OCI-LY1 (cell line): ENCODE measurements at regions not wholly inside any gene's neighbourhood (a gene's known extent, or its start where the extent isn't known, plus 50 kb on each side); places are given as distances from the start of the nearest gene placed in this dataset.

Experiments
- H2AFZ ChIP-seq: fragments of 200-600 bp; sonication (generic), shearing (Covaris generic); 2 replicates; pipeline ENCODE4 v1.6.0; 2014; ENCODE audit warnings: antibody characterized with exemption, mild to moderate bottlenecking, low read length
- H3F3A ChIP-seq: fragments of 200-600 bp; sonication (generic), shearing (Covaris generic); 2 replicates; pipeline ENCODE4 v1.6.0; 2014; ENCODE audit warnings: mild to moderate bottlenecking, antibody characterized with exemption, low read length, moderate library complexity; ENCODE audit not compliant: insufficient read depth
- H3K27ac ChIP-seq: fragments of 200-600 bp; sonication (generic); 2 replicates; pipeline ENCODE4 v1.5.1; 2014; ENCODE audit warnings: low read length, mixed run types, mild to moderate bottlenecking, low read depth; ENCODE audit not compliant: poor library complexity, severe bottlenecking
- H3K27me3 ChIP-seq: fragments of 200-600 bp; sonication (generic); 2 replicates; pipeline ENCODE4 v1.6.0; 2014; ENCODE audit warnings: antibody characterized with exemption, mild to moderate bottlenecking, low read length, moderate library complexity; ENCODE audit not compliant: insufficient read depth
- H3K36me3 ChIP-seq: fragments of 200-600 bp; sonication (generic); 2 replicates; pipeline ENCODE4 v1.6.1; 2014; ENCODE audit warnings: mild to moderate bottlenecking, antibody characterized with exemption, low read length, moderate library complexity, mixed read lengths; ENCODE audit not compliant: insufficient read depth
- H3K4me1 ChIP-seq: fragments of 200-600 bp; sonication (generic); 2 replicates; pipeline ENCODE4 v1.5.1; 2014; ENCODE audit warnings: mild to moderate bottlenecking, low read length, moderate library complexity; ENCODE audit not compliant: insufficient read depth, severe bottlenecking
- H3K4me2 ChIP-seq: fragments of 200-600 bp; sonication (generic), shearing (Covaris generic); 2 replicates; pipeline ENCODE4 v1.6.1; 2014; ENCODE audit warnings: low read length
- H3K4me3 ChIP-seq: fragments of 200-600 bp; sonication (generic); 2 replicates; pipeline ENCODE4 v1.5.1; 2014; ENCODE audit warnings: low read length, low read depth, mild to moderate bottlenecking, mixed read lengths; ENCODE audit not compliant: poor library complexity, severe bottlenecking
- H3K79me2 ChIP-seq: fragments of 200-600 bp; shearing (Covaris generic); 2 replicates; pipeline ENCODE4 v1.6.1; 2016; ENCODE audit warnings: mixed run types, low read length, mixed read lengths; ENCODE audit not compliant: insufficient read depth
- H3K9ac ChIP-seq: fragments of 200-600 bp; sonication (generic), shearing (Covaris generic); 2 replicates; pipeline ENCODE4 v1.6.1; 2014; ENCODE audit warnings: mild to moderate bottlenecking, low read length, mixed read lengths
- H3K9me2 ChIP-seq: fragments of 200-600 bp; sonication (generic), shearing (Covaris generic); 2 replicates; pipeline ENCODE4 v1.6.1; 2014; ENCODE audit warnings: low read depth, mild to moderate bottlenecking, low read length, mixed read lengths
- H3K9me3 ChIP-seq: fragments of 200-600 bp; shearing (Covaris generic); 2 replicates; pipeline ENCODE4 v1.6.1; 2014; ENCODE audit warnings: low read length, mixed read lengths
- H4K20me1 ChIP-seq: fragments of 200-600 bp; sonication (generic), shearing (Covaris generic); 2 replicates; pipeline ENCODE4 v1.6.0; 2016; ENCODE audit warnings: mild to moderate bottlenecking, low read length; ENCODE audit not compliant: insufficient read depth
- EZH2 ChIP-seq: fragments of 200-600 bp; sonication (generic), shearing (Covaris generic); IDR thresholded peaks from 2 replicates; pipeline ENCODE4 v1.8.0; 2017; ENCODE audit warnings: borderline replicate concordance, mixed run types, mild to moderate bottlenecking, antibody characterized with exemption, low read length, moderate library complexity, mixed read lengths
- TF ChIP-seq, protein P1 (sequence below): fragments of 200-600 bp; sonication (generic), shearing (Covaris generic); IDR thresholded peaks from 2 replicates; pipeline ENCODE4 v1.5.1; 2017; ENCODE audit warnings: mild to moderate bottlenecking, antibody characterized with exemption, low read length, moderate library complexity, mixed read lengths

DNA sequence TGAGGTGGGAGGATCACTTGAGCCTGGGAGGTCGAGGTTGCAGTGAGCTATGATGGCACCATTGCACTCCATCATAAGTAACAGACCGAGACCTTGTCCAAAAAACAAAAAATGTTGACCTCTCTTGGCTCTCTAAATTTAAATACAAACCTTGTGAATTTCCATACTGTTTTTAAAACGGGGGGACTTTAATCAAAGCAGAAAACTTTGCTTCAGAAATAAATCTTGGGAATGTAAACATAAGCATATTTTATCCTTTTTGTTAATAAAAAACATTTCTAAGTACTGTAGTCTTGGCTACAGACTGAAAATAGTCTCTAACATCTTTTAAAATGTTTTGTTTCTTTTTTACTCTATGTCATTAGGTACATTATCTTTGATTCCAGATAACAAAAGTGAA, 130.7 kb upstream of the RASSF8 start:
- Histone ChIP-seq H3K4me1 (no peaks in the 10 kb centered on the region), H3K27ac (no peak overlapping the region), H4K20me1 (no peaks in the 10 kb centered on the region)

DNA sequence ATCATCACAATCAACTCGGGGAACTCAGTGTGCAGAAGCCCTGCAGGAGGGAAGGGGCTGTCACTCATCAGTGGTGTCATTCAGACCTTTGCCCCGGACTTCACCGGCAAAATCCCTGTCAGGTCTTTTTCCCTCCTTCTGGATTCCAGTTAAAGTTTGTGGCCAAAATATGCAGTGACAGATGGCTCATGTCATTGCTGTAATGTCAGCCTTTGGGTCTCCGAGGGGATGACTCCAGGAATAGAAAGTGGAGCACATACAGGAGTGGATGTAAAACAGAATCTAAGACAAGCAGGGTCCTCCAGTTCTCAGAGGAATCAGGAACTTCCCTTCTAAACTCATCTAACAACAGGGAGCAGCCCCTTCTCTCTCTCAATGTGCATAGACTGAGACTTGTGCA, 130.3 kb upstream of the RASSF8 start:
- Histone ChIP-seq H3K27me3 (no peaks in the 10 kb centered on the region), H3K4me3 (no peak overlapping the region), H3K4me1 (no peaks in the 10 kb centered on the region), H3K9me2 (no peaks in the 10 kb centered on the region), H3K79me2 (no peaks in the 10 kb centered on the region), H3K9me3 (no peaks in the 10 kb centered on the region), H4K20me1 (no peaks in the 10 kb centered on the region), H2AFZ (no peak overlapping the region), H3F3A (no peaks in the 10 kb centered on the region), H3K27ac (no peak overlapping the region), H3K36me3 (no peaks in the 10 kb centered on the region), H3K9ac (no peak overlapping the region), H3K4me2 (no peak overlapping the region)
- TF ChIP-seq, protein P1, sequence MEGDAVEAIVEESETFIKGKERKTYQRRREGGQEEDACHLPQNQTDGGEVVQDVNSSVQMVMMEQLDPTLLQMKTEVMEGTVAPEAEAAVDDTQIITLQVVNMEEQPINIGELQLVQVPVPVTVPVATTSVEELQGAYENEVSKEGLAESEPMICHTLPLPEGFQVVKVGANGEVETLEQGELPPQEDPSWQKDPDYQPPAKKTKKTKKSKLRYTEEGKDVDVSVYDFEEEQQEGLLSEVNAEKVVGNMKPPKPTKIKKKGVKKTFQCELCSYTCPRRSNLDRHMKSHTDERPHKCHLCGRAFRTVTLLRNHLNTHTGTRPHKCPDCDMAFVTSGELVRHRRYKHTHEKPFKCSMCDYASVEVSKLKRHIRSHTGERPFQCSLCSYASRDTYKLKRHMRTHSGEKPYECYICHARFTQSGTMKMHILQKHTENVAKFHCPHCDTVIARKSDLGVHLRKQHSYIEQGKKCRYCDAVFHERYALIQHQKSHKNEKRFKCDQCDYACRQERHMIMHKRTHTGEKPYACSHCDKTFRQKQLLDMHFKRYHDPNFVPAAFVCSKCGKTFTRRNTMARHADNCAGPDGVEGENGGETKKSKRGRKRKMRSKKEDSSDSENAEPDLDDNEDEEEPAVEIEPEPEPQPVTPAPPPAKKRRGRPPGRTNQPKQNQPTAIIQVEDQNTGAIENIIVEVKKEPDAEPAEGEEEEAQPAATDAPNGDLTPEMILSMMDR = no peak
- no peak for TF ChIP-seq EZH2

More for the DNA sequence above, 130.7 kb upstream of the RASSF8 start:
- no peaks in the 10 kb centered on the region for H3K27me3 ChIP-seq
- no peaks in the 10 kb centered on the region for H3K9me2 ChIP-seq
- H3K4me3 ChIP-seq = no peak overlapping the region
- H2AFZ ChIP-seq = no peak overlapping the region
- H3K4me2 ChIP-seq = no peak overlapping the region
- no peaks in the 10 kb centered on the region for H3K79me2 ChIP-seq
- no peak overlapping the region for H3K9ac ChIP-seq
- no peaks in the 10 kb centered on the region for H3K9me3 ChIP-seq
- H3K36me3 ChIP-seq = no peaks in the 10 kb centered on the region
- TF ChIP-seq EZH2 = no peak
- TF ChIP-seq, protein P1 = no peak
- H3F3A ChIP-seq = no peaks in the 10 kb centered on the region

DNA sequence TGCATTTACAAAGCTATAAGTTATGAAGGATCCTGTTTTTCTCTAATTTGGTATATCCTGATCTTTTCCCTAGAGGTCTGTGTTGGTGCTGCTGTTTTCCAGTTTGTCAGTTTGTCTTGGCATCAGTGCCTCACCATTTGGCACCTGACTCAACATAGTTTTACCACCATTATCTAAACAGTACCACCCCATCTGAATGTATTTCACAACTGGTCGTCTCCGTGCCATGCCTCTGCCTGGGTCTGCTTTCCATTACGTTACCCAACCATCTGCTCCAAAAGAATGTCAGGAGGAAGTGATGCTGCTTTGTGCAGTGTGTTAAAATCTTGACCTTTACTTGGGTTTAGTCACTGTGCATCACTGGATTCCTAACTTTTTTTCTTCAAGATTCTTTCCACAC, 129.3 kb upstream of the RASSF8 start:
- Histone ChIP-seq H3K79me2 (no peaks in the 10 kb centered on the region), H3K9me3 (no peaks in the 10 kb centered on the region), H3K4me3 (no peak overlapping the region), H2AFZ (no peak overlapping the region), H3K4me1 (no peaks in the 10 kb centered on the region), H3K9me2 (no peaks in the 10 kb centered on the region), H3K27me3 (no peaks in the 10 kb centered on the region), H3K27ac (no peak overlapping the region), H3F3A (no peaks in the 10 kb centered on the region), H3K4me2 (no peak overlapping the region), H3K36me3 (no peaks in the 10 kb centered on the region), H3K9ac (no peak overlapping the region), H4K20me1 (no peaks in the 10 kb centered on the region)
- TF ChIP-seq EZH2 = no peak
- TF ChIP-seq, protein P1 = no peak
